HG03520 (cell line): ENCODE measurements at regions not wholly inside any gene's neighbourhood (a gene's known extent, or its start where the extent isn't known, plus 50 kb on each side); places are given as distances from the start of the nearest gene placed in this dataset.

Experiments used
- ATAC-seq: cut with Tn5 transposase; IDR thresholded peaks from one replicate; pipeline ENCODE4 v1.9.1; 2021; ENCODE audit warnings: mild to moderate bottlenecking, moderate library complexity; ENCODE audit not compliant: unreplicated experiment

- no peak for ATAC-seq
These were observed 139.7 kb upstream of the RASSF8 start for GRCh38 chr12:25818596-25819390.

- no peak for ATAC-seq
These were observed 138.8 kb upstream of the RASSF8 start for GRCh38 chr12:25819691-25820090.

- no peak for ATAC-seq
These were observed 136.2 kb upstream of the RASSF8 start for GRCh38 chr12:25822281-25822680.

GRCh38 chr12:25824734-25825133 is 133.7 kb upstream of the RASSF8 start:
- no peak for ATAC-seq

- ATAC-seq, result no peak
These were observed 133.0 kb upstream of the RASSF8 start for GRCh38 chr12:25825446-25825845.

- ATAC-seq, result no peak
These were observed 131.3 kb upstream of the RASSF8 start for GRCh38 chr12:25827141-25827540.

- ATAC-seq, result no peak
These were observed 130.7 kb upstream of the RASSF8 start for GRCh38 chr12:25827747-25828146.

- no peak for ATAC-seq
These were observed 130.3 kb upstream of the RASSF8 start for GRCh38 chr12:25828188-25828587.

GRCh38 chr12:25829192-25829591 is 129.3 kb upstream of the RASSF8 start:
- ATAC-seq, result no peak

GRCh38 chr12:25830456-25830855 is 128.0 kb upstream of the RASSF8 start:
- ATAC-seq, result no peak

- no peak for ATAC-seq
These were observed 124.8 kb upstream of the RASSF8 start for GRCh38 chr12:25833657-25834056.

GRCh38 chr12:25835385-25835784 is 123.1 kb upstream of the RASSF8 start:
- ATAC-seq, result no peak

- no peak for ATAC-seq
These were observed 120.5 kb upstream of the RASSF8 start for GRCh38 chr12:25838007-25838406.

- ATAC-seq, result no peak
These were observed 119.0 kb upstream of the RASSF8 start for GRCh38 chr12:25839470-25839869.

- no peak for ATAC-seq
These were observed 117.6 kb upstream of the RASSF8 start for GRCh38 chr12:25840678-25841465.

GRCh38 chr12:25842254-25842653 is 116.2 kb upstream of the RASSF8 start:
- ATAC-seq, result no peak

- ATAC-seq, result no peak
These were observed 114.5 kb upstream of the RASSF8 start for GRCh38 chr12:25843976-25844375.

- ATAC-seq, result no peak
These were observed 113.1 kb upstream of the RASSF8 start for GRCh38 chr12:25845415-25845814.

- ATAC-seq, result no peak
These were observed 105.7 kb upstream of the RASSF8 start for GRCh38 chr12:25852792-25853191.

- ATAC-seq, result no peak
These were observed 105.0 kb upstream of the RASSF8 start for GRCh38 chr12:25853316-25854095.

- ATAC-seq, result no peak
These were observed 103.5 kb upstream of the RASSF8 start for GRCh38 chr12:25854991-25855390.
